ENCODE measurements at regions not wholly inside any gene's neighbourhood (a gene's known extent, or its start where the extent isn't known, plus 50 kb on each side); places are given as distances from the start of the nearest gene placed in this dataset.
"Not testable (repeated sequence)": the region's sequence is repeated elsewhere in the genome, so short reads cannot be mapped to it uniquely, and the experiment has no call there.

- Histone ChIP-seq H3K36me3 (no peaks in the 10 kb centered on the region), H3K4me3 (ENCODE audit: low read depth, low read length) (no peak overlapping the region), H3K27me3 (no peaks in the 10 kb centered on the region), H3K4me1 (no peaks in the 10 kb centered on the region), H3K9me3 (no peaks in the 10 kb centered on the region)
- no peak for TF ChIP-seq CTCF (IDR thresholded peaks at IDR 0.05; ENCODE audit: low read depth, low read length)
- no peak for DNase-seq
Measured at GRCh38 chr16:26505496-26505895, 561.2 kb upstream of the C16orf82 start.

DNA sequence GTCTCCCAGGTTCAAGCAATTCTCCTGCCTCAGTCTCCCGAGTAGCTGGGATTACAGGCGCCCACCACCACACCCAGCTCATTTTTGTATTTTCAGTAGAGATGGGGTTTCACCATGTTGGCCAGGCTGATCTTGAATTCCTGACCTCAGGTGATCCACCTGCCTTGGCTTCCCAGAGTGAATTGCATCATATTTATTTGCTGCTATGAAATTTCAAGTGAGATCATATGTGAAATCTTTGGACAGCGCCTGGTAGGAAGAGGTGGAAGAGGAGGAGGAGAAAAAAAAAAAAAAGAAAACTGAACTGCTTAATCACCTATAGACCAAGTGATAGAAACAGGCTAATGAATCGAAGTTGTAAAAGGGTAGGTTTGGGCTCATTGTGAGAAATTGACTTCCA, 557.8 kb upstream of the C16orf82 start:
- not testable (repeated sequence) for H3K4me3 ChIP-seq (ENCODE audit: low read depth, low read length); H3K9me3 ChIP-seq; DNase-seq; H3K4me1 ChIP-seq; H3K36me3 ChIP-seq; H3K27me3 ChIP-seq

GRCh38 chr16:26510924-26511323, 555.8 kb upstream of the C16orf82 start:
- no peaks in the 10 kb centered on the region for H3K4me1 ChIP-seq
- no peaks in the 10 kb centered on the region for H3K27me3 ChIP-seq
- H3K36me3 ChIP-seq = no peaks in the 10 kb centered on the region
- H3K4me3 ChIP-seq (ENCODE audit: low read depth, low read length) = no peak overlapping the region
- no peaks in the 10 kb centered on the region; the same call in 1 of the 2 replicates for H3K9me3 ChIP-seq
- TF ChIP-seq CTCF (IDR thresholded peaks at IDR 0.05; ENCODE audit: low read depth, low read length) = no peak
- DNase-seq = no peak

DNA sequence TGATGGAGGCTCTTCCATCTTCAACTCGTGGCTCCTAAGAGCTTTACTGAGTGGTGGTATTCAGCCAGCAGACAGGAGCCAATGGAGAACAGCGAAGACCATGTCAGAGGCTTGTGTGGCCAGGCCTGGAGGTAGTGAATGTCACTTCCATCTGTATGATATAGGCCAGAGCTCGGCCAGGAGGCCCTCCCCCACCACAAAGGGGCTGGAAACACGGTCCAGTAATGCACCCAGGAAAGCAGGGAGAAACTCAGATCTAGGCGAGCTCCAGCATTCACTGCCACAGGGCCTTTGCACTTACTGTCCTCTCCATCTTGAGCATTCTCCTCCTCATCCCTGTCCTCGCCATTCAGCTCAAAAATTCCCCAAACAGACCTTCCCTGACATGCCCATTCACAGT, 555.3 kb upstream of the C16orf82 start:
- no peak for TF ChIP-seq CTCF (IDR thresholded peaks at IDR 0.05; ENCODE audit: low read depth, low read length)
- H3K4me1 ChIP-seq = no peaks in the 10 kb centered on the region
- DNase-seq = no peak

GRCh38 chr16:26521626-26522025, 545.1 kb upstream of the C16orf82 start:
- Histone ChIP-seq H3K27me3 (no peaks in the 10 kb centered on the region), H3K4me3 (ENCODE audit: low read depth, low read length) (no peak overlapping the region), H3K4me1 (no peaks in the 10 kb centered on the region), H3K36me3 (no peaks in the 10 kb centered on the region), H3K9me3 (no peaks in the 10 kb centered on the region)
- TF ChIP-seq CTCF (IDR thresholded peaks at IDR 0.05; ENCODE audit: low read depth, low read length) = no peak
- no peak for DNase-seq

More for the DNA sequence above, 555.3 kb upstream of the C16orf82 start:
- Histone ChIP-seq H3K9me3 (no peaks in the 10 kb centered on the region; the same call in 1 of the 2 replicates), H3K4me3 (ENCODE audit: low read depth, low read length) (no peak overlapping the region), H3K27me3 (no peaks in the 10 kb centered on the region), H3K36me3 (no peaks in the 10 kb centered on the region)

DNA sequence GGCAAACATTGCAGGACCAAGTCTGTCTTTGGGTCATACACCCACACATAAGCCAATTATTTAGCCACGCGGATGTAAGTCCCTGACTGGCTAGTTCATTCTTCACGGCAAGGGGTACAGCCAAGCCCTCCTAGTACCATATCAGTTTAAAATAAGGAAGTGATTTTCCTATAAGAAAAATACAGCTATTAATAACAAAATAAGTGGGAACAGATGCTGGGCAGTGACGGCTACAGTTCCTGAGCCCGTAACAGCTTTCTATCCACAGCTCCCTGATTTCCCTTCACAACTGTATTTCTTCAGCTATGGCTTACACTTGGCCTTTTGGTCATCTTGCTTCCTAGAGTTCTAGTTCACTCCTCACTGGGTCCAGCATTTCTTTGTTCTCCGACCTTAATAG, 542.4 kb upstream of the C16orf82 start:
- Histone ChIP-seq H3K27me3 (no peaks in the 10 kb centered on the region), H3K4me3 (ENCODE audit: low read depth, low read length) (no peak overlapping the region), H3K9me3 (no peaks in the 10 kb centered on the region), H3K4me1 (no peaks in the 10 kb centered on the region), H3K36me3 (no peaks in the 10 kb centered on the region)
- no peak for TF ChIP-seq CTCF (IDR thresholded peaks at IDR 0.05; ENCODE audit: low read depth, low read length)
- DNase-seq = no peak

GRCh38 chr16:26524846-26525245, 541.9 kb upstream of the C16orf82 start:
- Histone ChIP-seq H3K4me1 (no peaks in the 10 kb centered on the region), H3K36me3 (no peaks in the 10 kb centered on the region), H3K9me3 (no peaks in the 10 kb centered on the region), H3K27me3 (no peaks in the 10 kb centered on the region), H3K4me3 (ENCODE audit: low read depth, low read length) (no peak overlapping the region)
- no peak for DNase-seq
- TF ChIP-seq CTCF (IDR thresholded peaks at IDR 0.05; ENCODE audit: low read depth, low read length) = no peak
